ENCODE measurements at regions not wholly inside any gene's neighbourhood (a gene's known extent, or its start where the extent isn't known, plus 50 kb on each side); places are given as distances from the start of the nearest gene placed in this dataset.

GRCh38 chr6:166747644-166748595, 120.9 kb upstream of the RPS6KA2 start:
- DNase-seq = no peak

DNA sequence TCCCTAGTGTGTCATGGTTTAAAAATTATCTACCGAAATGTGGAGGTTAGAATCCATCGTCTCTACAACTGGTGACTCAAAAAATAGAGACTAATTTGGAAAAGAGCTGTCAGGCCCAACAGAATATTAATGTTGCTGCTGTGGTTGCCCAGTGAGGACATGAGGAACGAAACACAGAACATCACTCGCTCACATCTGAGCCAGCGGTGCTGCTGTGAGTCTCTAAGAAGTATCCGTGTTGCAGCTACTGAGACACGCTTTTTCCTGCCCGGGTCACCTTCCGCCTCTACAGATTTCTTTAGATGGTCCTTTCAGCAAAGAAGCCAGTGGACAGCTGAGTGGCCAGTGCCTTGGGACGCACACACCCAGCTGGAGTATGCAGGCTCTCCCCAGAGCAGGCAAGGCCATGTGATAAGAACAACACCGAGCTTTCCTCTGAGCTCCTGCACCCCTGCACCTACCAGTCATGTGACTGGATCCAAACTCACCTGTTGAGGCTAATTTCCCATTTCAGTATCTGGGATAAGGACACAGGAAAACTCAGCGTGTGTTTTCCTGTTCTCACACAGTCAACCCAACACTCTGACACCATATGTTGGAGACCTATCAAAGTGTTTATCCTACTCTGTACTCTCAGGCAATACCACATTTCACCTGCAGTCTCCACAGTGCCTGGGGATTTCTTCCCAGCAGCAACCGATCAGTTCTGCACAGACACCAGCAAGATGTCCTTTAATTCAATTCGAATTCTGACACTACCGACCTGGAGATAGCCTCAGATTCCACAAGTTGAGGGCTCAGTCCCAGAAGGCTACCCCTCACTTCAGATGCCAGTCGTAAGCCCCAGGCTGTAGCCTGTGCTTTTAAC, 119.0 kb upstream of the RPS6KA2 start:
- no peak for DNase-seq

- no peak for DNase-seq
These were observed 117.4 kb upstream of the RPS6KA2 start for GRCh38 chr6:166744223-166745134.

GRCh38 chr6:166743406-166744222, 116.6 kb upstream of the RPS6KA2 start:
- DNase-seq = no peak

DNA sequence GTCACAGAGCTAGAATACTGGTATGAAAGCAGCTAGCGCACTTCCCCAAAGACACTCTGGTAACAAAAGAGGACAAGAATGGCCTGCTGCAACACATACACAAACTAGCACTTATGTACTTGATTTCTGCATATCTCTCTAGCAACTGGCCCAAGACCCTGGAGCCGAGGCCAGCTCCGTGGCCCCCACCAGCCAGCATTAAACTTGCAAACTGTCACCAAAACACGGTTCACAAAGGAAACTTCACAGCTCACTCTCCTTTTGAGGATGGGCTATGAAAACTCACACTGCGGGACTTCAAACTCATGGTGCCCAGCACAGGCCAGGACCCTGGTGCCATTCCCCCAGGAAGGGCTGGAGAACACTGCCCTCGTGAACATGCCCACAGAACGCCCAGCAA, 115.9 kb upstream of the RPS6KA2 start:
- DNase-seq = no peak

- no peak for DNase-seq
These were observed 112.9 kb upstream of the RPS6KA2 start for GRCh38 chr6:166739976-166740318.

GRCh38 chr6:166739117-166739975, 112.3 kb upstream of the RPS6KA2 start:
- DNase-seq = no peak

DNA sequence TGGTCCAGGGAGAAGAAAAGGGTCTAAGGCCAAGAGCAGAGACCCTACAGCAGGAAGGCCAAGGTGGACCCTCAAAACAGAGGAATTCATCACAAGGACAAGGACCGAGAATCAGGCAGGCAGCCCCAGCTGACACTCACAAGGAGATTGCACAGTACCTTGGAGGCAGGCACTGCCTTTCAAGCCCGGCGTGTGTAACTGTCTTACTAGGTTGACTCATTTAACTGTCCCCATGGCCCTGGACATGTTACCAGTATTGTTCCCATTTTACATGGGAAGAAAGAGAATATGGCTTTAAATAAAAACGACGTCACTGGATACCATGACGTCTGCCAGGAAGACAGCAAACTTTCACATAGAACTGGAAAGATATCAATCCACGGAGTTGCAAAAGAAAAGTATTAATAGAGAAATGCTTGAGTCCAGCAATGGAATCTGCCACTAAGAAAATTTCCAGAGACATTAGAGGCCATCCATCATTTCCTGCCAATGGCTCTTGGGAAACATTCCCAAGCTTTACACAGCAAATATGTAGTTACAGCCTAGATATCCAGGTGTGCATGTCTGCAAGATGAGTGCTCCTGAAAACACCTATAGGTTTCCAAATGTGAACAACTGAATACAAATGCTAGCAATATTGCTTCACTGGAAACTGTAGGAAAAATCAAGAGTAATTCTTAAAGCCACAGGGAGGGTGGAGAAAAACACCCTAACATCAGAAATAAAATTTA, 111.5 kb upstream of the RPS6KA2 start:
- no peak for DNase-seq

DNA sequence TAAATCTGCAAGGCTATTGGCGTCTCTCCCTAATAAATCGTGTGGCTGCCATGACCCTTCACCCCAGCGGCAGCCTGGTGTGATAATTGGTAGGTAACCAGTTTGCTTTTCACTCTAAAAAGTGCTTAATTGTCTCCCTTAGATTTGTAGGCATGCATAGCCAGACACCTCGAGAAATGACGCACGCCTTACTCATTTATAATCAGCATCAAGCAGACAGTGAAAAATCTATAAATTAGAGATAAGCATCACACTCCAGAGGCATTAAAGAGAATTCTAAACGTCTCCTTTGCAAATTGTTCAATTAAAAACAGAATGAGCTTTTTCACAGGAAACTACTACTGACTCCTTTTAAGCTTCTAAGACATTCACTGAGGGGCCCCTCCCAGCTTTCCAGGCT, 110.2 kb upstream of the RPS6KA2 start:
- DNase-seq = no peak

- DNase-seq = no peak
These were observed 109.6 kb upstream of the RPS6KA2 start for GRCh38 chr6:166736634-166737033.

DNA sequence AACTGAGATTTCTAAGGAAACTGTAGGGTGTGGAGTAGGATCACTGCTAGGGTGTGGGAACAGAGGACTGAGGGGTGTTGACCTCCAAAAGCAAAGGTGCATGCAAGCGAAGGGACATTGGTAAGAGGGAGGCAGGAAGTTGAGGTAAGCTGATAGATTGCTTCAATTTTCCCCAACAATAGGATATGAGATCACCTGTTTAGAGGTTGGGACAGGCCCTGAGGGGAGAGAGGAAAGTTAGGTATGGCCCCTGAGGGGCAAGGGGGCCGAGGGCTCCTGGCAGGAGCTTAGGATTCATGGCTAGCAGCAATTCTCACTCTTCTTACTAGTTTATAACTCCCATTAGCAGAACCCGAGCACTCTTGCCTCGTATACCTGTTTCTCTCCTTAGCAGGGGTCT, 106.8 kb upstream of the RPS6KA2 start:
- no peak for DNase-seq

DNA sequence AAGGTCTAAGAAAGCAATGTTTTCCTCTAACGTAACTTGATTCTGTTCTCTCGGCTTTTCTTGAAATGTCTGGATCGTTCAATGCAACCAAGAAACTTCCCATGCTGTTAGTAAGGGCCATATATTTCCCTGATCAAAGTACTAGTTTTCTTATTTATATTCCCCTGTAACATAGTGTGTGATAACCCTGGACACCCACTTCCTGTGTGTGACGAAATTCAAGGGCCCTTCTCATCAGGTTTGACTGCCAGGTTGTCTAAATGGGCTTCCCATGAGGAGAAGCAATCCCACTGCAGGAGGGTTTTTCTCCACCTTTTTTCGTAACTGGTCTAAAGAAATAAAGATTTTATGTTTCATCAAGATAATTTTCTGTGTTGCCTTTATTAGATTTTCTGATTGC, 102.6 kb upstream of the RPS6KA2 start:
- DNase-seq = no peak

GRCh38 chr6:166728884-166729530, 102.0 kb upstream of the RPS6KA2 start:
- DNase-seq = no peak

- DNase-seq = no peak
These were observed 99.2 kb upstream of the RPS6KA2 start for GRCh38 chr6:166726201-166726600.

DNA sequence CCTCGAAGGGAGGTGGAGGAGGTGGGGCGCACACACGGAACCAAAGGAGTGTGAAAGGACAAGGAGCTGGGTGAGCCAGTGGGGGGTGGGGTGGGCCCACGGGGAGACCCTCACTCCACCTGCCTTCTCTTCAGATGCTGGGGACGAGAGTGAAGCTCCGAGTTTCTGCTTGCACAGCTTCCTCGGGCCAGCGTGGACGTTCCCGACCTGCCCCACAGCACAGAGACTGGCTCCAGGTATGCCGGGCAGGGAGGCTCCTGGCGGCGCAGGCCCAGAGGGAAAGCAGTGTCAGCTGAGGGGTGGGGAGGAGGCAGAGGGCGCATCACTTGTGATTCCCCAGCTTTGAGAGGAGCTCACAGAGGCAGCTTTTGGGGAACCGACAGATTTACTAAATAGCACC, 98.5 kb upstream of the RPS6KA2 start:
- DNase-seq = no peak

DNA sequence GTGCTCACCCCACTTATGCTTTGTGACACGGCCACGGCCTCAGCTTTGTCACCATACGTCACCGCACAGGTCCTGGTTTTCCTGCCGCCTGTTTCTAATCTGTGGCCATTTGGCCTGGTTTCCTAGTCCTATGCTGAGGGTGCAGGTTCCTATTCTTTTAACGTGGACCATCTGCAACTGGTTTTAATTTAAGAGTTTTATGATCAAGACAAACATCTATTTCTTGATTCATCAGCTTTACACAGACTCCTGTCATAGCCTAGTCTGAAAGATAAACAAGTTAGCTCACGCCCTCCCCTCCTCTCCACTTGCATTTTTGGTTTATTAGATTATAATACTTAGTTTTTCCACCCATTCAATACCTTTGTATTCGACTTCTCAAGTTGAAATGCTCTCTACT, 97.5 kb upstream of the RPS6KA2 start:
- DNase-seq = no peak

GRCh38 chr6:166722785-166723184, 95.7 kb upstream of the RPS6KA2 start:
- DNase-seq = no peak

DNA sequence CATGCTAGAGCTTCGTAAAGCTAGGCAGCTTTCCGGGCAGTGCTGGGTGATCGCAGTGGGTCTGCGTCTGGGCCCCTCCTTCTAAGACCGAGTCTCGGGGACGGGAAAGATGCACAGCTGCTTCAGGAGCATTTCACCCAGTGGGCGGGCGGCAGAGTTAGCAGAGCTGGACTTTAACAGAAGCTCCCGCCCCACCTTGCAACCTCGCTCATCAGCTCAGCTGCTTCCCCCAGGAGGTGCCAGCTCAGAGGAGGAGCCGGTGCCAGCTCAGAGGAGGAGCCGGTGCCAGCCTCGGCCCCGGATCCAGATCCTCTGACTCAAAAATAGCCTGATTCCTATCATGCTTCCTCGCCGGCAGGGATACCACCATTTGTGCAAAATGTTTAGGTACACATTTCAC, 94.5 kb upstream of the RPS6KA2 start:
- no peak for DNase-seq

GRCh38 chr6:166720856-166721255, 93.8 kb upstream of the RPS6KA2 start:
- DNase-seq = no peak

DNA sequence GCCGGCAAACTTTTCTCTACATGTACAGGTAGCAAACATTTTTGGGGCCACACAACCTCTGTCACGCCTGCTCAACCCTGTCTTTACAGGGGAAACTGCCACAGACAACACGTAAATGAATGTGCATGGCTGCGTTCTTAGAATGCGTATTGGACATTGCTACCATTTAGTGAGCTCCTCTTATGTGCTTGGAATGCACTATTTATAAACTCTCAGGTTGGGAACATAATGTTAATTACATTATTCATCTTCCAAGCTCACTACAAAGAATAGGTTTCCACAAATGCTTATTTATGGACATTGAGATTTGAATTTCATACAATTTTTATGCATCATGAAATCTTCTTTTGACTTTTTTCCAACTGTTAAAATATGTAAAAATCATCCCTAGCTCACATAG, 92.0 kb upstream of the RPS6KA2 start:
- no peak for DNase-seq

All from CD4-positive, alpha-beta T cell treated with Interleukin-12 subunit alpha and Interleukin-12 subunit beta, for 1 hour (primary cell).